WTC11 (cell line): ENCODE measurements at regions not wholly inside any gene's neighbourhood (a gene's known extent, or its start where the extent isn't known, plus 50 kb on each side); places are given as distances from the start of the nearest gene placed in this dataset.

Experiments used
- CTCF ChIP-seq: fragments of 200-600 bp; IDR thresholded peaks from 2 replicates; pipeline ENCODE4 v1.8.0; 2022; ENCODE audit warnings: antibody characterized with exemption
- ZNF416 ChIP-seq: fragments of 250-450 bp; sonication (Bioruptor Pico); IDR thresholded peaks from 2 replicates; pipeline ENCODE4 v1.9.0; 2021; ENCODE audit warnings: mild to moderate bottlenecking, inconsistent platforms

GRCh38 chr10:118856106-118856505, 101.3 kb upstream of the CACUL1 start:
- TF ChIP-seq CTCF (no peak), ZNF416 (CRISPR knock-in tag) (no peak)
